Globus pallidus (tissue), 1 donor: ENCODE measurements at regions not wholly inside any gene's neighbourhood (a gene's known extent, or its start where the extent isn't known, plus 50 kb on each side); places are given as distances from the start of the nearest gene placed in this dataset.

ENCODE experiments used
- DNase-seq: peaks from one replicate; pipeline ENCODE4 v3.0.0-alpha.2; 2015; ENCODE audit warnings: low spot score

DNA sequence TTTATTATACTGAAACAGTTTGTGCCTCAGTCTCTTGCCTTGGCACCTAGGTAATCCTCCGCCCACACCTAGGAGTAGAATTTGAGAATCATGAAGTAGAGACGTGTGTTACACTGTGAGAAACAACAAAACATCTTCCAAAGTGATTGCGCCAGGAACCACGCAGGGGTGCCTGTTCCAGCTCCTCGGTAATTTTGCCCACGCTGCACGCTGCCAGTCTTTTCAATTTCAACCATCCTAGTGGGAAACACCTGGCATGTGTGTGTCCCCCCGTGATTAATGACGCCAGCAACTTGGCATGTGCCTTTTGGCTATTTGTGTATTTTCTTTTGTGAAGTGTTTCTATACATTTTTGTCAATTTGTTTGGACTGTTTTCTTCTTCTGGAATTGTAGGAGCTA, 919.1 kb downstream of the BRD1 start:
- DNase-seq, result no peak

GRCh38 chr22:48907591-48907990, 920.1 kb downstream of the BRD1 start:
- no peak for DNase-seq

DNA sequence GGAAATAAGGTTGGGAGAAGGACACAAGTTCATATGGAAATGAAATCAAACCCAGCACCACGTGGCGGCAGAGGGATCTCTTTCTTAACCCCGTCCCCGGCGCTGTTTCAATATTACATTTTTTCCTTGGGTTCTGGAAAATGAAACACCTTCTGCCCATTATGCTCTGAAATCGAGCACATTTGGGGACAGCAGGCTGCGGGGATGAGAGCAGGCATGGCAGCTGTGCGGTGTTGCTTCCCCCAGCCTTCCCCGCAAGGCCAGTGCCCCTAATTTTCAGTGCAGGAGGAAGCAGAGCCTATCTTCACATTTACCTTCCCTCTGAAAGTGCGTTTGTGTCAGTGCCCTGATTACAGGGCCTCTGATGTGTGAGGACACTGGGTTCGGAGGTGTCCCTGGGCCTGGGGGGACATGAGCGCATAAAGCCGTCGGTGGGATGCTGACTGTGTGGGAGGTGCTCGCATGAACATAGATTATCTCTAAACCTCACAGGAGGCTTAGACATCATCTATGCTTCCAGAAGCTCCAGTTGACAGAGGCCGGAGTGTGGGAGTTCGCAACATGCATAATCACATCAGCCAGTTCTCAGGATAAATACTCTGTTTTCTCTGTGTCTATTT, 921.3 kb downstream of the BRD1 start:
- DNase-seq, result no peak

DNA sequence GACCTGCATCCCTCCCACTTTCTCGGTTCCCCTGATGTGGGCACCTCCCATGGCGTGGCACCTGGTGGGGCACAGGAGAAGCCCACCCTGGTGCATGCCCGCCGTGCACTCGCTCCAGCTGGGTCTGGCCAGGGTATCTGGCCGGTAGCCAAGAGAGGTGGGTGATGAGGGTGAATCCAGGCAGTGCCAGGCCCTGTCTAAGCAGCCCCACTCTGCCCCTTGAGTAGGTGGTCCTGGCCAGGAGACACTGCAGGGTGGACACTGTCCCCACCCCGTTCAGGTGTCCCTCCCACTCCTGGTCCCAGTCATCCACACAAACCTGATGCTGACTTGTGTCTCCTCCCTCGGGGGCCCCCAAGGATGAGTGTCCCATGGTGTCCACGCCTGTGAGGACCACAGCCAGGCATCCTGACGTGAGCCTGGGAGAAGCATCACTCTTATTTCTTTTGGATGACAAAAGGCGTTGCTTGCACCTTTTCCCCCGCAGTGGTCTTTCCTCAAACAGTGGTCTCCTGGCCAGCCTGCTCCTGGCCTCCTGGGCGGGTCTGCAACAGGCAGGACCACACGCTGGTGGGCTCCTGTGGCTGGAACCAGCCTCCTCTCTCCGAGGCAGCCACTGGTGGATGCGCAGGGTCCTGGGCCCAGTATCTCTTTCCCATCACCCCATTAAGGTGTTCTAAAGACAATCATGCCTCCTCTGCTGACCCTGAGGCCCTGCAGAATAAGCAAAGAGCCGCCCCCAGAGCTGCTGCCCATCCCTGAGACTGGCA, 922.3 kb downstream of the BRD1 start:
- no peak for DNase-seq

GRCh38 chr22:48902983-48903650, 924.6 kb downstream of the BRD1 start:
- DNase-seq, result no peak

GRCh38 chr22:48902001-48902869, 925.4 kb downstream of the BRD1 start:
- DNase-seq, result no peak

DNA sequence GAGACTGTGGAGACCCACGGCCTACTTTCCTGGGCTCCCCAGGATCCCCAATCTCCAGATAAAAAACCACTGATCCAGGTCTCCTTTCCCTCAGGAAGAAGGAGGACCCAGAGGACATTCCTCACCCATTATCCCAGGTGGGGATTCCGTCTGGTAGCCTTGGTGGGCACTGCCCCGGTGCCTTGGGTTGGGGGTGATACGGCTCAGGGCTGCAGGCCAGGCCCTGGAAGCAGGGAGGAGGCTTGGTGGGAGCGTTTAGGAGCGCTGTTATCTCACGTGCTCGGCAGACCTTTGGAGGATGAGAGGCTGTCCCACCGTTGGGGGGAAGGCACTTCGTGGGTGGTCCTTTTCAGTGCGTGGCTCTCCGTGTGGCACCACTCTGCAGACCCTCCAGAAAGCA, 926.3 kb downstream of the BRD1 start:
- DNase-seq, result no peak

- DNase-seq, result no peak
Observed at GRCh38 chr22:48900626-48901025, 927.0 kb downstream of the BRD1 start.

DNA sequence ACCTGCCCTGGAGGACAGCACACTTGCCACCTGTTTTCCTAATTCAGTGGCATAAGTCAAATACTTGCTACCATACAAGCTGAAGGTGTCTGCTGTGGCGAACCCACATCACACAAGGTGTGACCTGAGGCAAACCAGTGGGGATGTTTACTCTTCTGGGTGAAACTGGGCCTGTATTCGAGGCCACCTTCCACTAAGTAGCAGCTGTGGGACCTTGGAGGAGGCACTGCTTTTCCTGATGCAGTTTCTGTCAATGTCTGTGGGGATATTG, 927.4 kb downstream of the BRD1 start:
- DNase-seq, result no peak

DNA sequence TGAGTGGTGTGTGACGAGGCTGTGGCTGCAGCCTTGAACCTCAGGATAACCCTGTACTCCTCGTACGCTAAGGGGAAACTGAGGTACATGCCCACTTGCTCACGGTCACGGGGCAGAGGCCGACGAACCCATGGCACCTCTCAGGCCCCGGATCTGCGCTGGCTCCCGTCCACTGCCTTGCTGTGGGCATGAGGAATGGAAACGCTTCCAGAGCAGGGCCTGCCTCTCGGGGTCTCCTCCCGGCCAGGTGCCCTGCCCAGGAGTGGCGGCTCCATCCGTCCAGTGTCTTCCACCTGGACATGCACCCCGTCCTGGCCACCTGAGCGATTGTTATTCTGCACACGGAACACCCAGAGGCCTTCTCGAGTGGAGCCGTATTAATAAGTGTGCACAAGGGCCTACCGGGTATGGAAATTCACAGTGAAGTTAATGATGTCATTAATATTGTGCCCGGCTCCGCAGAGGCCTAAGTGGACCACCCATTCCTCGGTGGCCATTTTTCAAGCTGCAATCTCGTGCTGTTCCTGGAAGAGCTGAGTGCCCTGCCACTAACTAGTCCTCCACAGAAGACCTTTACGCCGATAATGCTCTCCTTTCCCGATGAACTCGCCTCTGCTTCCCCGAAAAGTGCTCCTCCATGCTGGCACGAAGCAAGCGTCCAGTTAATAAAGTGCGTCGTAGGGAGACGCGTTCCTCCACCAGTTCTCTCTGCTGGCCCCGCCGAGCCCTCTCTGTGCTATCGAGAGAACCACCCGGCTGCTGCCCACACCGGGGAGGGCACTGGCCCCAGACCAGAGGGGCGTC, 927.9 kb downstream of the BRD1 start:
- DNase-seq, result no peak

DNA sequence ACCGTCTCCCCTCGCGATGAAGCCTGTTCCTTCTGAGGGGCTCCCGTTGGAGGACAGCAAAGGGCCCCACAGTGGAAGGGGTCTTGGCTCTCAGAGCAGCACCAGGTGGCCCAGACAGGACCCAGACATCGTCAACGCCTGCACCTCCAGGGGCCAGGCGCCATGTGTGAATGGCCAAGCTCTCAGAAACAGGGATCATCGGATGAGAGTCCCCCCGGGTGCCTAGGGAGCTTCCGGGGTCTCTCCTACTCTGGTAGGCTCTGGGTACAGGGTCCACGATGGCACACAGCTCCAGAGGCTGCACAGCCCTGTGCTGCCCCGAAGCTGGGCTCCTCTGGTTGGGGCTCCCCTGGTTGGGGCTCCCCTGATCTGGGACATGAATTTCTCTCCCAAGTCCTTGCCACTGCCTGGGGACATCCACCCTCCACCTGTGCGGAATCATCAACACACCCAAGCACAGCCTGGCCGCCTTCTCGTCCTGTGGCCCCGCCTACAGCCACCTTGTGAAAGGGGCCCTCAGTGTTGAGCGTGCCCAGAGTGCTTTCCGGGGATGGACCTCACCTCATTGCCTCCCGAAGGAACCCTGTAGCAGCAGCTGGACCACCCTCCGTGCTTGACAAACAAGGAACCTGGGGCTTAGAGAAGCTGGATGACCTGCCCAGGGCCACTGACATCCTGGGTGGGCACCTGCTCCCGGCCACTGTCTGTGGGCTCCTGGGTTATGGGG, 929.0 kb downstream of the BRD1 start:
- no peak for DNase-seq

DNA sequence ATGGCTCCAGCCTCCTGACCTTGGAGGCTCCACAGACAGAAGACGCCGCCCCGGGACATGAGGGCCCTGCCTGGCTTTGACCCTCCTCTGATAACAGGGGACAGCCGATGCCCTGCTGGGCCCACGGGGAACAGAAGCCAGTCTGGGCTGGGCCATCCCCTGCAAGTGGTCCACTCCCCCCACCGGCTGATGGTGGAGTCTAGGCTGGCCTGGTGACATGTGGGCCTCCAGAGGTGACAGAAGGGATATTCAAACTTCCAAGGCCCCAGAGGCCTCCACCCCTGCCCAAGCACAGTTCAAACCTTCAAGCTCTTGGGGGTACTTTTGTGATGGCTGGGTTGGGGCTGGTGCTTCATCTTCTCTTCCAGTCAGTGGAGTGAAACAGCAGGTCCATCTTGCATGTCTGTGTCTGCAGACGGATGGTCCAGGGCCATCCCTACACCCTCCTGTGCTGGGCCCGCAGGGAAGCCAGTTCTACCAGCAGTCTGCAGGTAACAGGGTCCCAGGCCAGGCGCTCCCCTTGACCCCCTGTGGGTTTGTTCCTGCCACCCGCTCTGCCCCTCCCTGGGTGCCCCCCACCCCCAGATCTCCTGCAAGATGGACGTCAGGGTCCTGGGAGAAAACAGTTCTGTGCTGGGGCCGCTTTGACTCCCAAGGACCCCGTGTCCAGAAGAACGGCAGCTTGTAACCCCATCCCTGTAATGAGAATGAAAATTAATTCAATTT, 929.9 kb downstream of the BRD1 start:
- no peak for DNase-seq

GRCh38 chr22:48896766-48897644, 930.7 kb downstream of the BRD1 start:
- DNase-seq, result no peak

DNA sequence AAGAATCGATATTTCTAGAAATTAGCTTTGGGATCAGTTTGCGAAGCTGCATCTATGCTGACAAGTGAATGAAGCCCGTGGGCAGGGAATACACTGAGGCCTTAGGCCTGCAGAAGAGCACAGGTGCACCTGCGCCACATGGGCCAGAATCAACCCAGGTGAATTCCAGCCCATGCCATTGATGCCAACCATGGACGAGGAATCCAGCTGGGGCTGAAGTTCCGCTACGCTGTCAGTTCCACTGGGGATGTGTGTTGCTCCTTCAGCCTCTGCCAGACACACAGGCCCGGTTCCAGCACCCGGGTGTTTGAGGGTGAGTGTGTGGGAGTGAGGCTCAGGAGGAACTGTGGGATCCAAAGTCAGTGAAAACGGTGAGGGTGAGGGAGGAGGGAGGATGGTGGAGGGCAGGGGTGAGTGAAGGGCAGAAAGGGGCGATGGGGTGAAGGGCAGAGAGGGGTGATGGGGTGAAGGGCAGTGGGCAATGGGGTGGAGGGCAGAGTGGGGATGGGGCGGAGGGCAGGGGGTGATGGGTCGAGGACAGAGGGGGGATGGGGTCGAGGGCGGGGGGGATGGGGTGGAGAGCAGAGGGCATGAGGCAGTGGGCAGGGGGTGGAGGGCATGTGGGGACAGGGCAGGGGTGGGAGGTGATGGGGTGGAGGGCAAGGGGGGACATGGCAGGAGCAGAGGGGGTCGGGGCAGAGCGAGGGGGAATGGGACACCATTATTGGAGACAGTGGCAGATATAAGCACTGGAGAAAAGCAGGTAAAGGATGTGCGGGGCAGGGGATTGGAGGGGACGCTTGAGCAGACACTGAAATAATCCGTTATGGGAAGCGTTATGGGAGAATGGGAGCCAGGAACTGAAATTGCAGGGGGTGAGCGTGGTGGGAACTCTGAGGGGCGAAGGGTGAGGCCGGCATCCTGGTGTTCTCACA, 931.6 kb downstream of the BRD1 start:
- DNase-seq, result no peak

GRCh38 chr22:48895336-48895735, 932.3 kb downstream of the BRD1 start:
- DNase-seq, result no peak

DNA sequence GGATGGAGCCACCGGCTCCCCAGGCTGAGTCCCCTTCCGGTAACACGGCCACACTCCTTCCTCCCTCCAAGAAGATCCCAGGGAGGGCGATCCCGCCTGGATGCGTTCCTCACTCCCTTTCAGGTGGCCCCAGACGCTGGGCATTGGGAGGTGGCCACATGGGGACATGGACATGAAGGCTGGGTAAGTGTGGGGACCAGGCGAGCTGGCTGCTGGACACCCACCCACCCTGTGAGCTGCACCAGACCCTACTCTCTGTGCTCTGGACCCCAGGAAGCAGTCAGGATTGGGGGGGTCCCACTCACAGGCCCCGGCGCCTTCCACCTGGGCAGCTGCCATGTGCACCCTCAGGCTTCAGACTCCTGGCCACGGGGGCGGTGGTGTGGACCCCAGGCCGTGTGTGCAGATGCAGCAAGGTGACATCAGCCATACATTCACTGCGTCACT, 932.8 kb downstream of the BRD1 start:
- DNase-seq, result no peak

DNA sequence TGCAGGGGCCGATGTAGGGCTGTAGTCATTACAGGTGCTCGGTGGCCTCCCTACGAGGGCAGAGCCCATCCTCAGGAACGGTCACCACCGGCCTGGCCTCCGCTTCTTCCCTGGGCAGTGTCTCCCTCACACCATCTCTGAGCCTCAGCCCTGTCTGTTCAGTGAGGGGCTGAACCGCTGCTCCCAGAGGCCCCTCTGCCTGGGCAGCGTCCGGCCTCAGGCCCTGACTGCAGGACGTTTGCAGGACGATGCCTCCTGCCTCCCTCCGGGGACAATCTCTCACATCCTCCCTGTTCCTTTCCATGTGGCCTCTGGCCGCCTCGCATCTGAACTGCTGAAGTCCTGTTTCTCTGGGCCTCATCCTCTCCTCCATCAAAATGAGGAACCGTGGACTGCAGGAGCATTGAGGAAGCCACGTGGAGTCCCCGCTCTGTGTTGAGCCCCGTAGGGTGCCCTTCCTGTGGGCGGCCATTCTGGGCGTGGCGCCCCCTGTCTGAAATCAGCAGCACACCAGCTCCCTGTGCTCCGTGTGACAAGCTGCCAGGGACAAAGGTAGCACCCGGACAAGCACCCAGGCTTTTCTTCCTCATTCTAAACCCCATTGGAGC, 933.5 kb downstream of the BRD1 start:
- no peak for DNase-seq
